ENCODE measurements at regions not wholly inside any gene's neighbourhood (a gene's known extent, or its start where the extent isn't known, plus 50 kb on each side); places are given as distances from the start of the nearest gene placed in this dataset.

GRCh38 chr9:88229434-88229833, 91.2 kb upstream of the SPATA31C2 start:
- no peak for TF ChIP-seq CTCF (conservative IDR thresholded peaks at IDR 0.05; ENCODE audit: low read length)
- TF ChIP-seq EZH2phosphoT487 (IDR thresholded peaks at IDR 0.05; ENCODE audit: borderline replicate concordance) = no peak

Data from Loucy (cell line).